GM21360 (cell line): ENCODE measurements at regions not wholly inside any gene's neighbourhood (a gene's known extent, or its start where the extent isn't known, plus 50 kb on each side); places are given as distances from the start of the nearest gene placed in this dataset.
"Not testable (repeated sequence)": the region's sequence is repeated elsewhere in the genome, so short reads cannot be mapped to it uniquely, and the experiment has no call there.

Experiments used
- ATAC-seq: cut with Tn5 transposase; IDR thresholded peaks from one replicate; pipeline ENCODE4 v1.9.1; 2021; ENCODE audit warnings: mild to moderate bottlenecking, moderate library complexity; ENCODE audit not compliant: unreplicated experiment

- no peak for ATAC-seq
These were observed 129.5 kb downstream of the TSEN15 start for GRCh38 chr1:184181044-184181443.

- ATAC-seq = no peak
These were observed 132.4 kb downstream of the TSEN15 start for GRCh38 chr1:184183919-184184318.

- ATAC-seq = not testable (repeated sequence)
These were observed 133.1 kb downstream of the TSEN15 start for GRCh38 chr1:184184614-184185013.

GRCh38 chr1:184185347-184185746 is 133.8 kb downstream of the TSEN15 start:
- no peak for ATAC-seq

- no peak for ATAC-seq
These were observed 134.6 kb downstream of the TSEN15 start for GRCh38 chr1:184186167-184186566.

GRCh38 chr1:184187097-184187496 is 135.6 kb downstream of the TSEN15 start:
- ATAC-seq = no peak

- ATAC-seq = no peak
These were observed 136.5 kb downstream of the TSEN15 start for GRCh38 chr1:184188037-184188436.

- ATAC-seq = no peak
These were observed 137.8 kb downstream of the TSEN15 start for GRCh38 chr1:184189361-184189760.

- ATAC-seq = no peak
These were observed 139.1 kb downstream of the TSEN15 start for GRCh38 chr1:184190616-184191015.

GRCh38 chr1:184191181-184191621 is 139.7 kb downstream of the TSEN15 start:
- ATAC-seq = no peak

GRCh38 chr1:184192796-184193195 is 141.3 kb downstream of the TSEN15 start:
- ATAC-seq = no peak

GRCh38 chr1:184193451-184193850 is 141.9 kb downstream of the TSEN15 start:
- no peak for ATAC-seq

GRCh38 chr1:184194236-184194635 is 142.7 kb downstream of the TSEN15 start:
- ATAC-seq = no peak

- ATAC-seq = not testable (repeated sequence)
These were observed 144.2 kb downstream of the TSEN15 start for GRCh38 chr1:184195722-184196121.

- no peak for ATAC-seq
These were observed 146.3 kb downstream of the TSEN15 start for GRCh38 chr1:184197831-184198230.

GRCh38 chr1:184199036-184199435 is 147.5 kb downstream of the TSEN15 start:
- no peak for ATAC-seq

GRCh38 chr1:184199438-184200085 is 148.0 kb downstream of the TSEN15 start:
- no peak for ATAC-seq

GRCh38 chr1:184208622-184209021 is 157.1 kb downstream of the TSEN15 start:
- no peak for ATAC-seq

- no peak for ATAC-seq
These were observed 158.5 kb downstream of the TSEN15 start for GRCh38 chr1:184210031-184210430.

GRCh38 chr1:184210862-184211261 is 159.3 kb downstream of the TSEN15 start:
- ATAC-seq = no peak

GRCh38 chr1:184212649-184213314 is 161.3 kb downstream of the TSEN15 start:
- no peak for ATAC-seq

- ATAC-seq = no peak
These were observed 162.6 kb downstream of the TSEN15 start for GRCh38 chr1:184214128-184214527.
